ENCODE measurements at regions not wholly inside any gene's neighbourhood (a gene's known extent, or its start where the extent isn't known, plus 50 kb on each side); places are given as distances from the start of the nearest gene placed in this dataset.
"Not testable (repeated sequence)": the region's sequence is repeated elsewhere in the genome, so short reads cannot be mapped to it uniquely, and the experiment has no call there.

GRCh38 chr22:12626894-12627293 lies 2901.1 kb upstream of the OR11H1 start:
- TF ChIP-seq, protein P1, sequence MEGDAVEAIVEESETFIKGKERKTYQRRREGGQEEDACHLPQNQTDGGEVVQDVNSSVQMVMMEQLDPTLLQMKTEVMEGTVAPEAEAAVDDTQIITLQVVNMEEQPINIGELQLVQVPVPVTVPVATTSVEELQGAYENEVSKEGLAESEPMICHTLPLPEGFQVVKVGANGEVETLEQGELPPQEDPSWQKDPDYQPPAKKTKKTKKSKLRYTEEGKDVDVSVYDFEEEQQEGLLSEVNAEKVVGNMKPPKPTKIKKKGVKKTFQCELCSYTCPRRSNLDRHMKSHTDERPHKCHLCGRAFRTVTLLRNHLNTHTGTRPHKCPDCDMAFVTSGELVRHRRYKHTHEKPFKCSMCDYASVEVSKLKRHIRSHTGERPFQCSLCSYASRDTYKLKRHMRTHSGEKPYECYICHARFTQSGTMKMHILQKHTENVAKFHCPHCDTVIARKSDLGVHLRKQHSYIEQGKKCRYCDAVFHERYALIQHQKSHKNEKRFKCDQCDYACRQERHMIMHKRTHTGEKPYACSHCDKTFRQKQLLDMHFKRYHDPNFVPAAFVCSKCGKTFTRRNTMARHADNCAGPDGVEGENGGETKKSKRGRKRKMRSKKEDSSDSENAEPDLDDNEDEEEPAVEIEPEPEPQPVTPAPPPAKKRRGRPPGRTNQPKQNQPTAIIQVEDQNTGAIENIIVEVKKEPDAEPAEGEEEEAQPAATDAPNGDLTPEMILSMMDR (IDR thresholded peaks at IDR 0.05 in 8 of 11, conservative IDR thresholded peaks at IDR 0.05 in 3 of 11), result not testable (repeated sequence)
- not testable (repeated sequence) for TF ChIP-seq POLR2A, POLR2AphosphoS5 (IDR thresholded peaks at IDR 0.05)
